GM12872 (cell line): ENCODE measurements at regions not wholly inside any gene's neighbourhood (a gene's known extent, or its start where the extent isn't known, plus 50 kb on each side); places are given as distances from the start of the nearest gene placed in this dataset.

Experiments used
- CTCF ChIP-seq: IDR thresholded peaks from 3 replicates; pipeline ENCODE4 v1.5.1; 2011; ENCODE audit warnings: low read depth, mild to moderate bottlenecking, low read length, moderate library complexity; ENCODE audit not compliant: insufficient read depth

GRCh38 chr22:27262361-27262760, 539.2 kb downstream of the MN1 start:
- no peak for TF ChIP-seq CTCF

GRCh38 chr22:27264184-27264583, 537.4 kb downstream of the MN1 start:
- TF ChIP-seq CTCF, result no peak

- no peak for TF ChIP-seq CTCF
Observed at GRCh38 chr22:27267145-27267544, 534.4 kb downstream of the MN1 start.

GRCh38 chr22:27269751-27270543, 531.6 kb downstream of the MN1 start:
- no peak for TF ChIP-seq CTCF

- TF ChIP-seq CTCF, result no peak
Observed at GRCh38 chr22:27270818-27271510, 530.6 kb downstream of the MN1 start.

GRCh38 chr22:27273436-27273835, 528.1 kb downstream of the MN1 start:
- no peak for TF ChIP-seq CTCF

- no peak for TF ChIP-seq CTCF
Observed at GRCh38 chr22:27273853-27274252, 527.7 kb downstream of the MN1 start.
